Loucy (cell line): ENCODE measurements at regions not wholly inside any gene's neighbourhood (a gene's known extent, or its start where the extent isn't known, plus 50 kb on each side); places are given as distances from the start of the nearest gene placed in this dataset.

Experiments
- CTCF ChIP-seq: fragments of 200-600 bp; sonication (generic); conservative IDR thresholded peaks from 2 replicates; pipeline ENCODE4 v1.5.1; 2014; ENCODE audit warnings: mild to moderate bottlenecking, antibody characterized with exemption, low read length
- EZH2phosphoT487 ChIP-seq: fragments of 200-600 bp; IDR thresholded peaks from 2 replicates; pipeline ENCODE4 v1.6.1; 2018; ENCODE audit warnings: antibody characterized with exemption, mild to moderate bottlenecking, moderate library complexity, borderline replicate concordance

GRCh38 chr18:56285387-56286065, 352.9 kb downstream of the TXNL1 start:
- no peak for TF ChIP-seq CTCF
- TF ChIP-seq EZH2phosphoT487: no peak
